ENCODE measurements at regions not wholly inside any gene's neighbourhood (a gene's known extent, or its start where the extent isn't known, plus 50 kb on each side); places are given as distances from the start of the nearest gene placed in this dataset.

- TF ChIP-seq, protein P1, sequence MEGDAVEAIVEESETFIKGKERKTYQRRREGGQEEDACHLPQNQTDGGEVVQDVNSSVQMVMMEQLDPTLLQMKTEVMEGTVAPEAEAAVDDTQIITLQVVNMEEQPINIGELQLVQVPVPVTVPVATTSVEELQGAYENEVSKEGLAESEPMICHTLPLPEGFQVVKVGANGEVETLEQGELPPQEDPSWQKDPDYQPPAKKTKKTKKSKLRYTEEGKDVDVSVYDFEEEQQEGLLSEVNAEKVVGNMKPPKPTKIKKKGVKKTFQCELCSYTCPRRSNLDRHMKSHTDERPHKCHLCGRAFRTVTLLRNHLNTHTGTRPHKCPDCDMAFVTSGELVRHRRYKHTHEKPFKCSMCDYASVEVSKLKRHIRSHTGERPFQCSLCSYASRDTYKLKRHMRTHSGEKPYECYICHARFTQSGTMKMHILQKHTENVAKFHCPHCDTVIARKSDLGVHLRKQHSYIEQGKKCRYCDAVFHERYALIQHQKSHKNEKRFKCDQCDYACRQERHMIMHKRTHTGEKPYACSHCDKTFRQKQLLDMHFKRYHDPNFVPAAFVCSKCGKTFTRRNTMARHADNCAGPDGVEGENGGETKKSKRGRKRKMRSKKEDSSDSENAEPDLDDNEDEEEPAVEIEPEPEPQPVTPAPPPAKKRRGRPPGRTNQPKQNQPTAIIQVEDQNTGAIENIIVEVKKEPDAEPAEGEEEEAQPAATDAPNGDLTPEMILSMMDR (optimal IDR thresholded peaks at IDR 0.05 in 1 of 3, IDR thresholded peaks at IDR 0.05 in 1 of 3, conservative IDR thresholded peaks at IDR 0.05 in 1 of 3; ENCODE audit: extremely low read depth in 1 of 3, insufficient read depth in 2 of 3, low read length in 3 of 3) = no peak
- TF ChIP-seq EZH2 (IDR thresholded peaks at IDR 0.05; ENCODE audit: low read length) = no peak
Observed at GRCh38 chr21:24844671-24845070, 762.6 kb downstream of the MRPL39 start.

All from keratinocyte (primary cell).